ENCODE measurements at regions not wholly inside any gene's neighbourhood (a gene's known extent, or its start where the extent isn't known, plus 50 kb on each side); places are given as distances from the start of the nearest gene placed in this dataset.

GRCh38 chr1:67897270-67897949, 64.1 kb upstream of the GNG12 start:
- no peak for TF ChIP-seq EZH2 (IDR thresholded peaks at IDR 0.05; ENCODE audit: borderline replicate concordance, low read depth, low read length, poor library complexity, severe bottlenecking)
- no peak for TF ChIP-seq CTCF (conservative IDR thresholded peaks at IDR 0.05; ENCODE audit: low read depth, low read length)
